ENCODE measurements at regions not wholly inside any gene's neighbourhood (a gene's known extent, or its start where the extent isn't known, plus 50 kb on each side); places are given as distances from the start of the nearest gene placed in this dataset.

DNA sequence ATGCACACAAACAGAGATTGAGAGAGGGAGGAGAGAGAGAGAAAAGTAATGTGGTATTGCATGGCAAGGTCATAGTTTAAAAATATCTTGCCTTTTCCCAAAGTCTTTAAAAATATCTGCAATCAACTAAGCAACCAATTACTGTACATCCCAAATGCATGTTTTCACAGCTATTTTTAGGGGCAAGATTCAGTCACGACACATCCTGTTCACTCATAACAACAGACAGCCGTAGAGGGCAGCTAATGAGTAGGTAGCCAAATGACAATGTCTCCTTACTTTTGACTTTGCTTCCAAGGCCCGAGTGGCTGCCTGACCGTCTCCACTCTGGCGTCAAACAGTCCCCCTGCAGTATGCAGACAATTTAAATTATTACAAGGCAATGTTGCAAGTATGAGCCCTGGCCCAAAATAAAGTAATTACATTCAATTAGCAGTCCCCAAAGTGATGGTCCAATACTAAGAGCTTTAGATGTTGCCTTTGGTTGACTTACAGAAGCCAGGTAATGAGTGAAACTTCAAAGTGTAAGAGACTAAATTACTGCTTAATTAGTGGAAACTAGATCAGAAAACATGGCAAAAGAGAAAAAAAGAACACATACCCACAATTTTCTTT, 162.9 kb downstream of the MBL2 start:
- DNase-seq (ENCODE audit: low spot score): no peak
- ChIA-PET CTCF (interaction anchor here (0.8 kb wide), 1 partner anchor 301 kb away, joined by 5 read pairs; no protein-coding TSS in a partner anchor), POLR2A (ENCODE audit: low non-redundant PET) (no interaction called here)
- H3K27ac ChIP-seq: no peak overlapping the region
- TF ChIP-seq, protein P1, sequence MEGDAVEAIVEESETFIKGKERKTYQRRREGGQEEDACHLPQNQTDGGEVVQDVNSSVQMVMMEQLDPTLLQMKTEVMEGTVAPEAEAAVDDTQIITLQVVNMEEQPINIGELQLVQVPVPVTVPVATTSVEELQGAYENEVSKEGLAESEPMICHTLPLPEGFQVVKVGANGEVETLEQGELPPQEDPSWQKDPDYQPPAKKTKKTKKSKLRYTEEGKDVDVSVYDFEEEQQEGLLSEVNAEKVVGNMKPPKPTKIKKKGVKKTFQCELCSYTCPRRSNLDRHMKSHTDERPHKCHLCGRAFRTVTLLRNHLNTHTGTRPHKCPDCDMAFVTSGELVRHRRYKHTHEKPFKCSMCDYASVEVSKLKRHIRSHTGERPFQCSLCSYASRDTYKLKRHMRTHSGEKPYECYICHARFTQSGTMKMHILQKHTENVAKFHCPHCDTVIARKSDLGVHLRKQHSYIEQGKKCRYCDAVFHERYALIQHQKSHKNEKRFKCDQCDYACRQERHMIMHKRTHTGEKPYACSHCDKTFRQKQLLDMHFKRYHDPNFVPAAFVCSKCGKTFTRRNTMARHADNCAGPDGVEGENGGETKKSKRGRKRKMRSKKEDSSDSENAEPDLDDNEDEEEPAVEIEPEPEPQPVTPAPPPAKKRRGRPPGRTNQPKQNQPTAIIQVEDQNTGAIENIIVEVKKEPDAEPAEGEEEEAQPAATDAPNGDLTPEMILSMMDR (conservative IDR thresholded peaks at IDR 0.05; ENCODE audit: low read depth): no peak

DNA sequence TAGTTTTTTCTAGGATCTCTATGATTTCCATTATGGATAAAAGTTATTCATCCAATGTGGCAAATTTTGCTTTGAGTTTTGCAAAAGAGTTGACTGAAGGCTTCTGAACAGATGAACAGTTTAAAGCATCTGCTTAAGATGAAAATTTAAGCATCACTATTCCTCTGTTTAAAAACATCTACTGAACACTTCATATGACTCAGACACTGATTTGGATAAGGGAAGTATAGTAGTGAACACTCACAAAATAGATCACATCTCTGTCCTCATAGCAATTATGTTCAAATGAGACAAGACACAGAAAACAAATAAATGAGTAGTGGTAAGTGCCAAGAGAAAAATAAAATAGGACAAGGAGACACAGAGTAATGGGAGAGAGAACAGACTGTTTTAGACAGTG, 157.3 kb downstream of the MBL2 start:
- no peak for DNase-seq (ENCODE audit: low spot score)
- TF ChIP-seq, protein P1 (conservative IDR thresholded peaks at IDR 0.05; ENCODE audit: low read depth): no peak
- H3K27ac ChIP-seq: no peak overlapping the region
- ChIA-PET CTCF (no interaction called here), POLR2A (ENCODE audit: low non-redundant PET) (no interaction called here)

DNA sequence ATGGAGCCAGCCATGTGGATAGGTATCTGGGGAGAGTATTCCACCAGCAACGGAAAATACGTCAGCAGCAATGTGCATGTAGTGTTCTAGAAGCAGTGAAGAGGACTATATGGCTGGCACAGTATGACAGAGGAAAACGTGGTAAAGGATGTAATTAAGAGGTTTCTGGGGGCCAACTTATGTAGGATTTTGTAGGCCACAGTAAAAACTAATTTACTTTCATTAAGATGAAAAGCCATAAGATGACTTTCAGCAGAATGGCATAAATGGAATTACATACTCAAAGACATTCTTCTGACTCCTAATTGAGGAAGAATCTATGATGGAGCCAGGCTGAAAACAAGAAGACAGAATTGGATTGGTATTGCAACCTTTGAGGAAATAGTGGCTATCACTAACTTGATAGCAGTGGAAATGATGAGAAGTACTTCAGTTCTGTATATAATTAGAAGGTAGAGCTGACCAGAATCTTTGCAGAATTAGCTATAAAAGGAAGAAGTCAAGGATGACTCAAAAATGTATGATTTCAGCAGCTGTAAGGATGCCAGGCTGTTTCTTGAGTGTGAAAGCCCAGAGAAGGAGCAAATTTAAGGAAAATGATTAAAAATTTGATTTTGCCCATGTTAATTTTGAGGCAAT, 156.7 kb downstream of the MBL2 start:
- TF ChIP-seq, protein P1 (conservative IDR thresholded peaks at IDR 0.05; ENCODE audit: low read depth): no peak
- no peak overlapping the region for H3K27ac ChIP-seq
- ChIA-PET POLR2A (ENCODE audit: low non-redundant PET) (no interaction called here), CTCF (interaction anchor here (0.5 kb wide), 1 partner anchor 97 kb away, joined by 4 read pairs; no protein-coding TSS in a partner anchor)
- DNase-seq (ENCODE audit: low spot score): no peak

DNA sequence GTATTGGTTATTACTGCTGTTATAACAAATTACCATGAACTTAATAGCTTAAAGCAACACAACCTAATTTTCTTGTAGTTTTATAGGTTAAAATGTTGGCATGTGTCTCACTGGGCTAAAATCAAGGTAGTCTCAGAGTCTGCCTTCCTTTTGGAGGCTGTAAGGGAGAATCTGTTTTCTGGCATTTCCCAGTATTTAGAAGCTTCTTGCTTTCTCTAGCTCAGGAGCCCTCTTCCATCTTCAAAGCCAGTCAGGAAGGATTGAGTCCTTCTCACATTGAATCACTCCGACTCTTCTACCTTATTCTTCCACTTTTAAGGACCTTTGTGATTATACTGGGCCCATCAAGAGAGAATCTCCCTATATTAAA, 156.2 kb downstream of the MBL2 start:
- DNase-seq (ENCODE audit: low spot score): no peak
- POLR2A ChIA-PET (ENCODE audit: low non-redundant PET): no interaction called here
- TF ChIP-seq, protein P1 (conservative IDR thresholded peaks at IDR 0.05; ENCODE audit: low read depth): no peak
- no peak overlapping the region for H3K27ac ChIP-seq
- CTCF ChIA-PET: interaction anchor here (0.5 kb wide), 1 partner anchor 98 kb away, joined by 4 read pairs; no protein-coding TSS in a partner anchor

DNA sequence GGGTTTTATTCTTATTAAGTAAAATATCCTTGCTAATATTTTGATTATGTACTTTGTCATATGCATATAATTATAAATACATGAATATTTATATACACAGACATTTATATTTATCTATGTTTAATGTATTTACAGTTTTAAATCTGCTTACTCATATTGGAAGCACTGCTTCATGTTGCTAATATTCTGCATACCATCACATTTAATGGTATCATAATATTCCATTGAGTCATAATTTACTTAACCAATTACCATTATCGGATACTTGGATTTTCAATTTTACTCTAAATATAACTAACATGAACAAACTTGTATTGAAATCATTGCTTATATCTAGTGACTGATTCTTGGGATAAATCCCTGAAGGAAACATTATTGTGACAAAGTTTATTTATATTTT, 155.2 kb downstream of the MBL2 start:
- CTCF ChIA-PET: no interaction called here
- POLR2A ChIA-PET (ENCODE audit: low non-redundant PET): no interaction called here
- H3K27ac ChIP-seq: no peak overlapping the region
- peak; percentile 7 for DNase-seq (ENCODE audit: low spot score)
- TF ChIP-seq, protein P1 (conservative IDR thresholded peaks at IDR 0.05; ENCODE audit: low read depth): no peak

DNA sequence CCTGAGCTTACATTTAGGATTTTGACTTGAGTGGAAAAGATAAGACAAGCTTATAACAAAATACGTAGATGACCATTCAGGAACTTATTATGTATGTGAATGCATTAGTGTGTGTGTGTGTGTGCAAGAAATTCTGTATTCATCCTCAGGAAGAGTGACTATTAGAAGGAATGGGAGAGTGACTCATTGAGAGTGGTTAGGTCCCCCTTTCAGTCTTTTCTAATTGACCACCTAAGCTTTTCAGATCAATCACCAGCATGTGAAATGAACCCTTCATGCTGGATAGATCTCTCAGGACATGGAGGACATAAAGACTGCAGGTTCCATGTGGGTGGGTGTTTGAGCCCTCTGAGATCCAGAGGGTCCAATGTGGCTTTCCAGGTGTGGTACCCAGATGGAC, 153.5 kb downstream of the MBL2 start:
- DNase-seq (ENCODE audit: low spot score): no peak
- CTCF ChIA-PET: no interaction called here
- TF ChIP-seq, protein P1 (conservative IDR thresholded peaks at IDR 0.05; ENCODE audit: low read depth): no peak
- POLR2A ChIA-PET (ENCODE audit: low non-redundant PET): no interaction called here
- H3K27ac ChIP-seq: no peak overlapping the region
